ENCODE measurements at regions not wholly inside any gene's neighbourhood (a gene's known extent, or its start where the extent isn't known, plus 50 kb on each side); places are given as distances from the start of the nearest gene placed in this dataset.

DNA sequence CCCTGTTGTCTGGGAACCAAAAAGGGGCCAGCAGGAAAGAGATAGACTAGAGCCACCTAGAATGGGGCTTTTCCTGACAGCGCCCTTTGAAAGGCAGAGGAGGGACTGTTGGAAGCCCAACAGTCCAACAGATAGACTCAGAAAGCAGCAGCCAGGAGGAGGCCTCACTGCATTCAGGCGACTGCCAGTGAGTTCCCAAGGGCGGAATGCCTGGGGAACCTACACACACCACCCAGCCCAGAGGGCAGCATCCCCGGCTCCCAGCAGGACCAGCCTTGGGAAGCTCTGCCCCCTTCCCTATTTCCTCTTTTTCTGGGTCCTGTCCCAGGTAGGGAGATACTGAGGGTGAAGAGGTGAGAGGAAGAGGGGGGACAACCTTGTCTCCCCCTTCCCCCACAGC lies 192.4 kb upstream of the KLF4 start:
- Histone ChIP-seq H3K9ac (ENCODE audit: low read depth, low read length) (no peak overlapping the region), H3K4me1 (ENCODE audit: control insufficient read depth, insufficient read depth, low read length) (no peaks in the 10 kb centered on the region), H3K4me2 (ENCODE audit: low read length) (no peak overlapping the region), H3K4me3 (ENCODE audit: low read length) (no peak overlapping the region), H3K36me3 (ENCODE audit: insufficient read depth, low read length) (no peaks in the 10 kb centered on the region), H3K9me3 (replicated peaks; ENCODE audit: low read length) (no peaks in the 10 kb centered on the region), H3K27me3 (ENCODE audit: control insufficient read depth, insufficient read depth, low read length) (no peaks in the 10 kb centered on the region)

DNA sequence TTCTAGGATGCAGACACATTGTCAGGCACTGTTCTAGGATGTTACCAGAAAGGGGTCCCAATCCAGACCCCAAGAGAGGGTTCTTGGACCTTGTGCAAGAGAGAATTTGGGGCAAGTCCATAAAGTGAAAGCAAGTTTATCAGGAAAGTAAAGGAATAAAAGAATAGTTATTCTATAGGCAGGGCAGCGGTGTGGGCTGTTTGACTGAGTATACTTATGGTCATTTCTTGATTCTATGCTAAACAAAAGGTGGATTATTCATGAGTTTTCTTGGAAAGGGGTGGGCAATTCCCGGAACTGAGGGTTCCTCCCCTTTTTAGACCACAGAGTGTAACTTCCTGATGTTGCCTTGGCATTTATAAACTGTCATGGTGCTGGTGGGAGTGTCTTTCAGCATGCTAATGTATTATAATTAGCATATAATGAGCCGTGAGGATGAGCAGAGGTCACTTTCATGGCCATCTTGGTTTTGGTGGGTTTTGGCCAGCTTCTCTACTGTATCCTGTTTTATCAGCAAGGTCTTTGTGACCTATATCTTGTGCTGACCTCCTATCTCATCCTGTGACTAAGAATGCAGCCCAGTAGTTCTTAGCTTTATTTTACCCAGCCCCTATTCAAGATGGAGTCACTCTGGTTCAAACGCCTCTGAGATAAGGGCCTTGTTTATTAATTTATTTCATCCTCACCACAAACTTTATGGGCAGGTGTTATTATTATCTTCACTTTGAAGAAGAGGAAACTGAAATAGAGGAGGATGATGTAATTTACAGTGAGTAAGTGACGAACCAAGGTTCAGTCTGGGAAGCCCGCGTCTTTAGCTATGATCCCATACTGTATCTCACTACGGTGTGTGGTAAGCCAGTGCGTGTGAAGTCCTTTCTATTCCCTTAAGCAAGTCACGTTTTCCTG lies 186.0 kb upstream of the KLF4 start:
- H3K27me3 ChIP-seq (ENCODE audit: control insufficient read depth, insufficient read depth, low read length), result no peaks in the 10 kb centered on the region
- no peaks in the 10 kb centered on the region for H3K36me3 ChIP-seq (ENCODE audit: insufficient read depth, low read length)
- no peaks in the 10 kb centered on the region for H3K4me1 ChIP-seq (ENCODE audit: control insufficient read depth, insufficient read depth, low read length)
- no peak overlapping the region for H3K9ac ChIP-seq (ENCODE audit: low read depth, low read length)
- H3K4me3 ChIP-seq (ENCODE audit: low read length), result no peak overlapping the region
- no peak overlapping the region for H3K4me2 ChIP-seq (ENCODE audit: low read length)
- no peaks in the 10 kb centered on the region for H3K9me3 ChIP-seq (replicated peaks; ENCODE audit: low read length)

GRCh38 chr9:107674721-107675277 lies 185.2 kb upstream of the KLF4 start:
- H3K4me3 ChIP-seq (ENCODE audit: low read length), result no peak overlapping the region
- H3K27me3 ChIP-seq (ENCODE audit: control insufficient read depth, insufficient read depth, low read length), result no peaks in the 10 kb centered on the region
- no peaks in the 10 kb centered on the region for H3K9me3 ChIP-seq (replicated peaks; ENCODE audit: low read length)
- H3K36me3 ChIP-seq (ENCODE audit: insufficient read depth, low read length), result no peaks in the 10 kb centered on the region
- H3K4me2 ChIP-seq (ENCODE audit: low read length), result no peak overlapping the region
- H3K4me1 ChIP-seq (ENCODE audit: control insufficient read depth, insufficient read depth, low read length), result no peaks in the 10 kb centered on the region
- H3K9ac ChIP-seq (ENCODE audit: low read depth, low read length), result no peak overlapping the region

GRCh38 chr9:107673861-107674720 lies 184.5 kb upstream of the KLF4 start:
- Histone ChIP-seq H3K4me1 (ENCODE audit: control insufficient read depth, insufficient read depth, low read length) (no peaks in the 10 kb centered on the region), H3K9ac (ENCODE audit: low read depth, low read length) (no peak overlapping the region), H3K4me3 (ENCODE audit: low read length) (no peak overlapping the region), H3K27me3 (ENCODE audit: control insufficient read depth, insufficient read depth, low read length) (no peaks in the 10 kb centered on the region), H3K9me3 (replicated peaks; ENCODE audit: low read length) (no peaks in the 10 kb centered on the region), H3K4me2 (ENCODE audit: low read length) (no peak overlapping the region), H3K36me3 (ENCODE audit: insufficient read depth, low read length) (no peaks in the 10 kb centered on the region)

GRCh38 chr9:107671588-107671987 lies 182.0 kb upstream of the KLF4 start:
- Histone ChIP-seq H3K4me2 (ENCODE audit: low read length) (no peak overlapping the region), H3K4me3 (ENCODE audit: low read length) (no peak overlapping the region), H3K9ac (ENCODE audit: low read depth, low read length) (no peak overlapping the region), H3K9me3 (replicated peaks; ENCODE audit: low read length) (no peaks in the 10 kb centered on the region), H3K36me3 (ENCODE audit: insufficient read depth, low read length) (no peaks in the 10 kb centered on the region), H3K4me1 (ENCODE audit: control insufficient read depth, insufficient read depth, low read length) (no peaks in the 10 kb centered on the region), H3K27me3 (ENCODE audit: control insufficient read depth, insufficient read depth, low read length) (no peaks in the 10 kb centered on the region)

DNA sequence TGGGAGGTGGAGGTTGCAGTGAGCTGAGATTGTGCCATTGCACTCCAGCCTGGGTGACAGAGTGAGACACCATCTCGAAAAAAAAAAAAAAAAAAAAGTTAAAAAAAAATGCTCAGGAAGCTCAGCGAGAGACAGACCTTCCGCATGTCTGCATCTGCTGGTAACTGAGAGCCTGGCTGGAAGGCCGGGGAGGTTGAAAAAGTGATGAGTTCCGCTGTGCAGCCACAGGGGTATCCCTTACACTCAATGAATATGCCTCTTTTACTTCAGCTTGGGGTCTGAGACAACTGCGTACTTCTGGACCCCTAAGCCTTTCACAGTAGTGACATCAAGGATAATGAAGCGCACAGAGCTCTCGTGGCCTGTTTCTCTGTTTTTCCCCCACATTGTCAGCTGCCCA lies 179.9 kb upstream of the KLF4 start:
- no peaks in the 10 kb centered on the region for H3K27me3 ChIP-seq (ENCODE audit: control insufficient read depth, insufficient read depth, low read length)
- no peak overlapping the region for H3K9ac ChIP-seq (ENCODE audit: low read depth, low read length)
- H3K4me1 ChIP-seq (ENCODE audit: control insufficient read depth, insufficient read depth, low read length), result no peaks in the 10 kb centered on the region

GRCh38 chr9:107667231-107668070 lies 177.9 kb upstream of the KLF4 start:
- H3K4me3 ChIP-seq (ENCODE audit: low read length), result no peak overlapping the region
- no peaks in the 10 kb centered on the region for H3K36me3 ChIP-seq (ENCODE audit: insufficient read depth, low read length)
- no peak overlapping the region for H3K4me2 ChIP-seq (ENCODE audit: low read length)
- H3K9me3 ChIP-seq (replicated peaks; ENCODE audit: low read length), result no peaks in the 10 kb centered on the region
- H3K27me3 ChIP-seq (ENCODE audit: control insufficient read depth, insufficient read depth, low read length), result no peaks in the 10 kb centered on the region
- no peak overlapping the region for H3K9ac ChIP-seq (ENCODE audit: low read depth, low read length)
- no peaks in the 10 kb centered on the region for H3K4me1 ChIP-seq (ENCODE audit: control insufficient read depth, insufficient read depth, low read length)

More for the DNA sequence above, 179.9 kb upstream of the KLF4 start:
- no peaks in the 10 kb centered on the region for H3K36me3 ChIP-seq (ENCODE audit: insufficient read depth, low read length)
- no peak overlapping the region for H3K4me2 ChIP-seq (ENCODE audit: low read length)
- no peaks in the 10 kb centered on the region for H3K9me3 ChIP-seq (replicated peaks; ENCODE audit: low read length)
- H3K4me3 ChIP-seq (ENCODE audit: low read length), result no peak overlapping the region

DNA sequence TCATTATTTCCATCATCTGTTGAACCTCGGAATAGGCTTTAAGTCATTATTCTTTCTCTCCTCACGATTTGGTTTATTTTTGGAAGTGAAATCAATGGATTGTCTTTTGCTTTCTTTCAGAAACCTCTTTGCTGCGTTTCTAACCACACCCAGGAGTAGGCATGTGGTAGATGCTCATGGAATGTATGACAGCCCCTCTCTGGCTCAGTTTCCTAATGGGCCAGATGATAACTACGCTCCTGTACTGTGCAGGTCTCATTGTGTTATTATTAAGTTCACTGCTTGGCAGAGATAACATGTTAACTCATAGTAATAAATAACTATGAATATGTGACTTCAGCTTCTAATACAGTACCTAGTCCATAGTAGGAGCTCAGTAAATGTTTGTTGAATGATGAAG lies 175.5 kb upstream of the KLF4 start:
- Histone ChIP-seq H3K9ac (ENCODE audit: low read depth, low read length) (no peak overlapping the region), H3K4me2 (ENCODE audit: low read length) (no peak overlapping the region), H3K27me3 (ENCODE audit: control insufficient read depth, insufficient read depth, low read length) (peaks cover 6% of the 10 kb centered on the region), H3K4me1 (ENCODE audit: control insufficient read depth, insufficient read depth, low read length) (no peaks in the 10 kb centered on the region), H3K4me3 (ENCODE audit: low read length) (no peak overlapping the region), H3K9me3 (replicated peaks; ENCODE audit: low read length) (no peaks in the 10 kb centered on the region), H3K36me3 (ENCODE audit: insufficient read depth, low read length) (no peaks in the 10 kb centered on the region)

DNA sequence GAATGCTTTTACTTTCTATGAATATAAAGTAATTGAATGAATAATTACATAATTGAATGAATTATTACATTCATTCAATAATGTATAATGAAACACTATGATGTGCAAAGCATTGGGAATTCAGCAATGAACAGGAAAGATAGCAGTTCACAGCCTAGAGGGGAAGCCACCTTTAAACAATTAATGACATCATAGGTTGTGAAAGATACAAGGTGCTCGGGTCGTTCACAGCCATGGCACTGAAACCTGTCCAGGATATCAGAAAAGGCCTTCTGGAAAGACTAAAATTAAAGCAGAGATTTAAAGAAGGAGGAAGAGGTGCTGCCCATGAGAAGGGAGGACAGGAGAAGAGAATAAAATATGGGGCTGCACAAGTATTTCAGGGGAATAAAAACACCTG lies 171.4 kb upstream of the KLF4 start:
- no peaks in the 10 kb centered on the region for H3K36me3 ChIP-seq (ENCODE audit: insufficient read depth, low read length)
- H3K4me2 ChIP-seq (ENCODE audit: low read length), result no peak overlapping the region
- no peak overlapping the region for H3K4me3 ChIP-seq (ENCODE audit: low read length)
- no peak overlapping the region for H3K9ac ChIP-seq (ENCODE audit: low read depth, low read length)
- no peaks in the 10 kb centered on the region for H3K4me1 ChIP-seq (ENCODE audit: control insufficient read depth, insufficient read depth, low read length)
- no peaks in the 10 kb centered on the region for H3K9me3 ChIP-seq (replicated peaks; ENCODE audit: low read length)
- peaks cover 6% of the 10 kb centered on the region for H3K27me3 ChIP-seq (ENCODE audit: control insufficient read depth, insufficient read depth, low read length)

- Histone ChIP-seq H3K27me3 (ENCODE audit: control insufficient read depth, insufficient read depth, low read length) (no peaks in the 10 kb centered on the region), H3K4me3 (ENCODE audit: low read length) (no peak overlapping the region), H3K9ac (ENCODE audit: low read depth, low read length) (no peak overlapping the region), H3K9me3 (replicated peaks; ENCODE audit: low read length) (no peaks in the 10 kb centered on the region), H3K36me3 (ENCODE audit: insufficient read depth, low read length) (no peaks in the 10 kb centered on the region), H3K4me2 (ENCODE audit: low read length) (no peak overlapping the region), H3K4me1 (ENCODE audit: control insufficient read depth, insufficient read depth, low read length) (peaks cover 12% of the 10 kb centered on the region)
These were observed 163.8 kb upstream of the KLF4 start for GRCh38 chr9:107653263-107653821.
